Activated CD8-positive, alpha-beta memory T cell treated with anti-CD3 and anti-CD28 coated beads for 36 hours (primary cell): ENCODE measurements at regions not wholly inside any gene's neighbourhood (a gene's known extent, or its start where the extent isn't known, plus 50 kb on each side); places are given as distances from the start of the nearest gene placed in this dataset.
"Not testable (repeated sequence)": the region's sequence is repeated elsewhere in the genome, so short reads cannot be mapped to it uniquely, and the experiment has no call there.

Experiments used
- CTCF ChIA-PET: fragments of 350-600 bp; sonication (Branson Sonifier 250); formaldehyde crosslinking; loops from one replicate; lab custom pipeline; 2021; ENCODE audit warnings: antibody characterized with exemption; lab: Charles Lee
- POLR2A ChIA-PET: fragments of 350-600 bp; sonication (Branson Sonifier 250); formaldehyde crosslinking; loops from one replicate; lab custom pipeline; 2021; ENCODE audit warnings: antibody characterized with exemption; lab: Charles Lee

- ChIA-PET POLR2A (no interaction called here), CTCF (no interaction called here)
These were observed 157.9 kb upstream of the SCN7A start for GRCh38 chr2:166651991-166652390.

- CTCF ChIA-PET, result no interaction called here
- POLR2A ChIA-PET, result no interaction called here
These were observed 157.1 kb upstream of the SCN7A start for GRCh38 chr2:166651080-166651675.

- POLR2A ChIA-PET, result no interaction called here
- CTCF ChIA-PET, result no interaction called here
These were observed 153.9 kb upstream of the SCN7A start for GRCh38 chr2:166647935-166648334.

GRCh38 chr2:166643980-166644379 lies 149.9 kb upstream of the SCN7A start:
- POLR2A ChIA-PET, result no interaction called here
- CTCF ChIA-PET, result no interaction called here

DNA sequence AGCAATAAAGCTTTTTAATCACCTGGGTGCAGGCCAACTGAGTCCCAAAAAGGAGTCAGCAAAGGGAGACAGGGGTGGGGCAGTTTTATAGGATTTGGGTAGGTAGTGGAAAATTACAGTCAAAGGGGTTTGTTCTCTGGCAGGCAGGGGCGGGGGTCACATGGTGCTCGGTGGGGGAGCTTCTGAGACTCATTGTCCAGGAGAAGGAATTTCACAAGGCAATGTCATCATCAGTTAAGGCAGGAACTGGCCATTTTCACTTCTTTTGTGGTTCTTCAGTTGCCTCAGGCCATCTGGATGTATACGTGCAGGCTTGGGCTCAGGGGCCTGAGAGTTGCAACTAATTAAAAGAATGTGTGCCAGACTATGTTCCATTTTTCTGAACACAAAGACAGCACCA lies 147.5 kb upstream of the SCN7A start:
- CTCF ChIA-PET, POLR2A ChIA-PET: not testable (repeated sequence)

- ChIA-PET POLR2A (no interaction called here), CTCF (no interaction called here)
These were observed 143.0 kb upstream of the SCN7A start for GRCh38 chr2:166637051-166637450.

GRCh38 chr2:166634706-166635105 lies 140.7 kb upstream of the SCN7A start:
- CTCF ChIA-PET, result no interaction called here

DNA sequence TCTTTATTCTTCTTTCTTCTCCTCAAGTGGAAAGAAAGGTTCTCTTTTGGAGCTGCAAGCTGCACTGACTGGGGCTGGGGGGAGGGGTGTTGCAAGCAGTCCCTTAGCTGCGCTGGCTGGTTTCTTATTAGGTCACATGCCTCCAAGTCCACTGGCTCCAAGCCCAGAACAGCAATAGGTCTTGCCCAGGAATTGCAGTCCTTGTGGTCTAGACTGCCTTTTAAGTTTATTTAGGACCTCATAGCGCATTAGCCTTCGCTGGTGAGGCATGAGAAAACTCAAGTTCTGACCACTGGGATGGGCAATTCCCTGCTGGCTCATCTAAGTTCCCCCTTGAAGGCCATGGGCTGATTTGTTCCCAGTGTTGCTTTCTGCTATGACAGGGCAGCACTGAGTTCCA lies 138.6 kb upstream of the SCN7A start:
- ChIA-PET CTCF (no interaction called here), POLR2A (no interaction called here)

More at GRCh38 chr2:166634706-166635105, 140.7 kb upstream of the SCN7A start:
- POLR2A ChIA-PET, result no interaction called here

GRCh38 chr2:166628478-166629136 lies 134.6 kb upstream of the SCN7A start:
- CTCF ChIA-PET, result no interaction called here

GRCh38 chr2:166627893-166628292 lies 133.8 kb upstream of the SCN7A start:
- ChIA-PET POLR2A (no interaction called here), CTCF (no interaction called here)

More at GRCh38 chr2:166628478-166629136, 134.6 kb upstream of the SCN7A start:
- POLR2A ChIA-PET, result no interaction called here

DNA sequence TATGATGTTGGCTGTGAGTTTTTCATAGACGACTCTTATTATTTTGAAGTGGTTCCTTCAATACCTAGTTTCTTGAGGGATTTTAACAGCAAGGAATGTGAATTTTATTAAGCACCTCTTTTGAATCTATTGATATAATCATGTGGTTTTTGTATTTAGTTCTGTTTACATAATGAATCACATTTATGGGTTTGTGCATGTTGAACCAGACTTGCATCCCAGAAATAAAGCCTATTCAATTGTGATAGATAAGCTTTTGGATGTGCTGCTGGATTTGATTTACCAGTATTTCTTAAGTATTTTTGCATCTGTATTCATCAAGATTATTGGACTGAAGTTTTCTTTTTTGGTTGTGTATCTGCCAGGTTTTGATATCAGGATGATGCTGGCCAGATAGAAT lies 131.6 kb upstream of the SCN7A start:
- ChIA-PET POLR2A (no interaction called here), CTCF (no interaction called here)

GRCh38 chr2:166614503-166614902 lies 120.5 kb upstream of the SCN7A start:
- ChIA-PET POLR2A (no interaction called here), CTCF (no interaction called here)

- ChIA-PET POLR2A (no interaction called here), CTCF (no interaction called here)
These were observed 120.0 kb upstream of the SCN7A start for GRCh38 chr2:166614029-166614428.

DNA sequence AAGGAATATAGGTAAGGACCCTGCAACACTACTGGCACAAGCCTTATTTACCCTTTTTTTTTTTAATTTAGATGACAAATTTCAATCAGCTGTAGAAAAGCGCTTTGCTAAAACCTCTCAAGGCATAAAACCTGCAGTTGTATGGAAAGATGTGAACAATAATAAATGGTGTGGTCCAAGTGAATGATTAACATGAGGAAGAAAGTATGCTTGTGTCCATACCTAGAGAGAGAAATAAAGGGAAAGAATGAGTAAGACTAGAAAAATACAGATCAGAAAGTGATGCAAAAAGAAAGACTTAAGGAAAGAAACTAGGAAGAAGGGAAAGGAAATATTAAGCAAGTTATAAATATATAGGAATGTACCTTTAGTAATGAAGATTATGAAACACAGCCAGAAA lies 119.2 kb upstream of the SCN7A start:
- POLR2A ChIA-PET, result no interaction called here
- CTCF ChIA-PET, result no interaction called here

GRCh38 chr2:166612214-166612613 lies 118.2 kb upstream of the SCN7A start:
- CTCF ChIA-PET, result no interaction called here

GRCh38 chr2:166610913-166611305 lies 116.9 kb upstream of the SCN7A start:
- ChIA-PET POLR2A (no interaction called here), CTCF (no interaction called here)

More at GRCh38 chr2:166612214-166612613, 118.2 kb upstream of the SCN7A start:
- POLR2A ChIA-PET, result no interaction called here

GRCh38 chr2:166610180-166610912 lies 116.3 kb upstream of the SCN7A start:
- ChIA-PET POLR2A (no interaction called here), CTCF (interaction anchor here (0.6 kb wide), 1 partner anchor 146 kb away, joined by 4 read pairs; no protein-coding TSS in a partner anchor)

GRCh38 chr2:166609183-166609959 lies 115.3 kb upstream of the SCN7A start:
- CTCF ChIA-PET, result interaction anchor here (0.6 kb wide), 1 partner anchor 147 kb away, joined by 4 read pairs; no protein-coding TSS in a partner anchor
- POLR2A ChIA-PET, result no interaction called here

GRCh38 chr2:166607880-166608279 lies 113.8 kb upstream of the SCN7A start:
- ChIA-PET CTCF (no interaction called here), POLR2A (no interaction called here)

DNA sequence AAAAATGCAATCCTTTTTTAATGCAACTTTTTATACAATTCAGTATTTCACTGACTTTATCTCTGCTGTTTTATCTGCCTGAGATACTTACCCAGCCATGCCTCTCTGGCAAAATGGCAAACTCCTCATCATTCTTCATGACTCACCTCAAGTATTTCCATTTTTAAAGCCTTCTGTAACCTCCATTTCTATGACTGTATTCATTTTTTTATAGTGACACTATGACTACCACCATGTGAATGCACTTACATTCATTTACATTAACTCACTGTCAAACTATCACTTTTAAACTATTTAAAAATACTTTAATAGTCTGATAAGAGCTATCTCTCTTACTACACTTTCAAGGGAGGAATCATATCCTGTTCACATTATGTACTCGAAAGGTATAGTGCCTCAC lies 99.4 kb upstream of the SCN7A start:
- CTCF ChIA-PET, result no interaction called here
- POLR2A ChIA-PET, result no interaction called here
